Mammary epithelial cell (primary cell): ENCODE measurements at regions not wholly inside any gene's neighbourhood (a gene's known extent, or its start where the extent isn't known, plus 50 kb on each side); places are given as distances from the start of the nearest gene placed in this dataset.

ENCODE experiments used
- CTCF ChIP-seq, 2 donors: IDR thresholded peaks in 1 of 2; conservative IDR thresholded peaks in 1 of 2; 2 replicates each; pipeline ENCODE4 v1.5.1; 2011 to 2012; ENCODE audit warnings: inconsistent platforms in 2 of 2, low read length in 2 of 2, mild to moderate bottlenecking in 2 of 2, control low read depth in 1 of 2, low read depth in 1 of 2; ENCODE audit not compliant: insufficient read depth in 1 of 2; ENCODE audit errors: extremely low read depth in 1 of 2
- EZH2 ChIP-seq: IDR thresholded peaks from 2 replicates; pipeline ENCODE4 v1.6.1; 2012; ENCODE audit warnings: low read length, inconsistent platforms, borderline replicate concordance

- no peak for TF ChIP-seq EZH2
- TF ChIP-seq CTCF (conservative IDR thresholded peaks at IDR 0.05 in 1 of 2, IDR thresholded peaks at IDR 0.05 in 1 of 2; ENCODE audit: extremely low read depth in 1 of 2, insufficient read depth in 1 of 2, low read depth in 1 of 2, low read length in 2 of 2), result no peak
Observed at GRCh38 chr16:50478773-50479149, 69.4 kb upstream of the NKD1 start.
